Lower lobe of right lung (tissue), 2 donors: ENCODE measurements at regions not wholly inside any gene's neighbourhood (a gene's known extent, or its start where the extent isn't known, plus 50 kb on each side); places are given as distances from the start of the nearest gene placed in this dataset.

ENCODE experiments used
- ATAC-seq, 2 donors: fragments of 200-7000 bp; cut with Tn5 transposase; one replicate each; pipeline ENCODE4 v1.9.1; 2020 to 2022; ENCODE audit warnings: mild to moderate bottlenecking in 2 of 2, moderate library complexity in 2 of 2
- DNase-seq: peaks from one replicate; pipeline ENCODE4 v3.0.0-alpha.2; 2020
- H3K27ac ChIP-seq: fragments of 200-600 bp; one replicate; pipeline ENCODE4 v1.8.0; 2022
- H3K27me3 ChIP-seq: fragments of 200-600 bp; one replicate; pipeline ENCODE4 v1.8.0; 2022; ENCODE audit warnings: low read depth
- H3K36me3 ChIP-seq: fragments of 200-600 bp; one replicate; pipeline ENCODE4 v1.8.0; 2022; ENCODE audit warnings: mild to moderate bottlenecking
- H3K4me1 ChIP-seq: fragments of 200-600 bp; one replicate; pipeline ENCODE4 v1.8.0; 2022
- H3K4me3 ChIP-seq: fragments of 200-600 bp; one replicate; pipeline ENCODE4 v1.8.0; 2022; ENCODE audit warnings: mild to moderate bottlenecking
- H3K9me3 ChIP-seq: fragments of 200-600 bp; one replicate; pipeline ENCODE4 v1.8.0; 2022
- CTCF ChIP-seq: fragments of 200-600 bp; IDR thresholded peaks from one replicate; pipeline ENCODE4 v1.8.0; 2022; ENCODE audit warnings: antibody characterized with exemption, mild to moderate bottlenecking
- intact Hi-C: fragments of 100-400 bp; cut with DNase I; formaldehyde crosslinking; loops from one replicate; pipeline ENCODE4 v1.11.0; 2022
- donor health status: DM: no; HTN: yes; CAD: no; lungs with severe emphysema.

GRCh38 chr3:94345101-94345500 is 282.2 kb downstream of the NSUN3 start:
- ATAC-seq (no peak), DNase-seq (no peak)
- Histone ChIP-seq H3K27me3 (no peaks in the 10 kb centered on the region), H3K9me3 (no peaks in the 10 kb centered on the region), H3K27ac (no peak overlapping the region), H3K4me1 (no peaks in the 10 kb centered on the region), H3K36me3 (no peaks in the 10 kb centered on the region), H3K4me3 (no peak overlapping the region)
- intact Hi-C loops, result no loop called here
- TF ChIP-seq CTCF, result no peak

- no peak for ATAC-seq
- intact Hi-C loops, result no loop called here
- TF ChIP-seq CTCF, result no peak
- no peak overlapping the region for H3K27ac ChIP-seq
- H3K9me3 ChIP-seq, result no peaks in the 10 kb centered on the region
- DNase-seq, result no peak
- no peaks in the 10 kb centered on the region for H3K4me1 ChIP-seq
- H3K36me3 ChIP-seq, result no peaks in the 10 kb centered on the region
- no peak overlapping the region for H3K4me3 ChIP-seq
- no peaks in the 10 kb centered on the region for H3K27me3 ChIP-seq
Measured at GRCh38 chr3:94349310-94349878, 286.5 kb downstream of the NSUN3 start.

GRCh38 chr3:94356581-94356980 is 293.7 kb downstream of the NSUN3 start:
- no peaks in the 10 kb centered on the region for H3K4me1 ChIP-seq
- ATAC-seq, result no peak
- H3K4me3 ChIP-seq, result no peak overlapping the region
- H3K36me3 ChIP-seq, result no peaks in the 10 kb centered on the region
- no peak overlapping the region for H3K27ac ChIP-seq
- no peak for DNase-seq
- intact Hi-C loops, result no loop called here
- H3K27me3 ChIP-seq, result no peaks in the 10 kb centered on the region
- no peak for TF ChIP-seq CTCF
- H3K9me3 ChIP-seq, result no peaks in the 10 kb centered on the region

GRCh38 chr3:94359996-94360395 is 297.1 kb downstream of the NSUN3 start:
- H3K36me3 ChIP-seq, result no peaks in the 10 kb centered on the region
- H3K27me3 ChIP-seq, result no peaks in the 10 kb centered on the region
- H3K4me1 ChIP-seq, result no peaks in the 10 kb centered on the region
- intact Hi-C loops, result no loop called here
- H3K9me3 ChIP-seq, result no peaks in the 10 kb centered on the region
- no peak overlapping the region for H3K27ac ChIP-seq
- TF ChIP-seq CTCF, result no peak
- DNase-seq (no peak), ATAC-seq (no peak)
- no peak overlapping the region for H3K4me3 ChIP-seq

- H3K4me1 ChIP-seq, result no peaks in the 10 kb centered on the region
- no peaks in the 10 kb centered on the region for H3K9me3 ChIP-seq
- ATAC-seq, result peak in 1 of 2 donors; percentile 66
- no peak overlapping the region for H3K27ac ChIP-seq
- H3K36me3 ChIP-seq, result no peaks in the 10 kb centered on the region
- H3K27me3 ChIP-seq, result no peaks in the 10 kb centered on the region
- no peak for DNase-seq
- TF ChIP-seq CTCF, result no peak
- intact Hi-C loops, result no loop called here
- H3K4me3 ChIP-seq, result no peak overlapping the region
Measured at GRCh38 chr3:94360987-94361386, 298.1 kb downstream of the NSUN3 start.

GRCh38 chr3:94362393-94362792 is 299.5 kb downstream of the NSUN3 start:
- Histone ChIP-seq H3K27me3 (no peaks in the 10 kb centered on the region), H3K9me3 (no peaks in the 10 kb centered on the region), H3K36me3 (no peaks in the 10 kb centered on the region), H3K4me3 (no peak overlapping the region), H3K27ac (no peak overlapping the region), H3K4me1 (no peaks in the 10 kb centered on the region)
- no peak for ATAC-seq
- DNase-seq, result no peak
- TF ChIP-seq CTCF, result no peak
- intact Hi-C loops, result no loop called here
